Stimulated activated CD4-positive, alpha-beta T cell treated with anti-CD3 and anti-CD28 coated beads, Interleukin-15, amount 100 ng/mL, for 24 hours (primary cell): ENCODE measurements at regions not wholly inside any gene's neighbourhood (a gene's known extent, or its start where the extent isn't known, plus 50 kb on each side); places are given as distances from the start of the nearest gene placed in this dataset.
"Not testable (repeated sequence)": the region's sequence is repeated elsewhere in the genome, so short reads cannot be mapped to it uniquely, and the experiment has no call there.

ENCODE experiments used
- DNase-seq: peaks from one replicate; pipeline ENCODE4 v3.0.0-alpha.2; 2020

GRCh38 chr12:13435235-13435933 is 238.9 kb downstream of the EMP1 start:
- no peak for DNase-seq

GRCh38 chr12:13433768-13434167 is 237.2 kb downstream of the EMP1 start:
- no peak for DNase-seq

GRCh38 chr12:13431041-13431440 is 234.5 kb downstream of the EMP1 start:
- DNase-seq, result no peak

GRCh38 chr12:13428538-13429265 is 232.2 kb downstream of the EMP1 start:
- DNase-seq, result no peak

GRCh38 chr12:13425766-13426165 is 229.2 kb downstream of the EMP1 start:
- no peak for DNase-seq

- DNase-seq, result no peak
These were observed 225.8 kb downstream of the EMP1 start for GRCh38 chr12:13422291-13422690.

- DNase-seq, result no peak
These were observed 221.0 kb downstream of the EMP1 start for GRCh38 chr12:13417516-13417915.

GRCh38 chr12:13411287-13411686 is 214.8 kb downstream of the EMP1 start:
- DNase-seq, result no peak

- no peak for DNase-seq
These were observed 209.6 kb downstream of the EMP1 start for GRCh38 chr12:13405961-13406703.

- no peak for DNase-seq
These were observed 208.3 kb downstream of the EMP1 start for GRCh38 chr12:13404631-13405473.

GRCh38 chr12:13404111-13404628 is 207.6 kb downstream of the EMP1 start:
- no peak for DNase-seq

GRCh38 chr12:13391375-13391774 is 194.8 kb downstream of the EMP1 start:
- not testable (repeated sequence) for DNase-seq

GRCh38 chr12:13390918-13391317 is 194.4 kb downstream of the EMP1 start:
- DNase-seq, result no peak

GRCh38 chr12:13390381-13390861 is 193.9 kb downstream of the EMP1 start:
- no peak for DNase-seq

GRCh38 chr12:13387101-13387500 is 190.6 kb downstream of the EMP1 start:
- DNase-seq, result no peak

- no peak for DNase-seq
These were observed 190.0 kb downstream of the EMP1 start for GRCh38 chr12:13386323-13387039.

GRCh38 chr12:13383379-13383778 is 186.9 kb downstream of the EMP1 start:
- no peak for DNase-seq

GRCh38 chr12:13380297-13380696 is 183.8 kb downstream of the EMP1 start:
- no peak for DNase-seq

- DNase-seq, result no peak
These were observed 183.1 kb downstream of the EMP1 start for GRCh38 chr12:13379531-13380188.

- no peak for DNase-seq
These were observed 181.2 kb downstream of the EMP1 start for GRCh38 chr12:13377698-13378097.
